ENCODE measurements at regions not wholly inside any gene's neighbourhood (a gene's known extent, or its start where the extent isn't known, plus 50 kb on each side); places are given as distances from the start of the nearest gene placed in this dataset.

DNA sequence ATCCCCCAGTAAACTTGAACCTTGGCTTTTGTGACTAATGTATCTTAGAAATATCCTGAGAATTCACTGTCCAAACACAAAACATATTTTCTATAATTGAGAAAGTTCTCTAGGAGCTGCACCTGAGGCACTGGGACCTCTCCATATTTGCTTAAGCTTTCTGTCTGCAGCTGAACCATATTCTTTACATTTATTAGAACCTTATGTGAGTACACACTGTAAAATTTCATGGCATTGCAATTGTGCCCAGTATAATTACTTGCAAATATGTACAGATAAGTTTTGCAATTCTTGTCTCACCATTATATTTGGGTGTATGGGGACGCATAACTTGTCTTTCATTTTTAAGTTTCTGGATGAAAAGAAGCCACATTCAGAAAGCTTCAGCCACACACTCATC lies 280.7 kb upstream of the KLHL1 start:
- TF ChIP-seq GATA2 (IDR thresholded peaks at IDR 0.05; ENCODE audit: low read depth, low read length) = no peak
- TF ChIP-seq GATA3 (IDR thresholded peaks at IDR 0.05; ENCODE audit: low read depth, low read length) = no peak
